IMR-90 (cell line): ENCODE measurements at regions not wholly inside any gene's neighbourhood (a gene's known extent, or its start where the extent isn't known, plus 50 kb on each side); places are given as distances from the start of the nearest gene placed in this dataset.

Experiments used
- BHLHE40 ChIP-seq: fragments of 150-350 bp; IDR thresholded peaks from 2 replicates; pipeline ENCODE4 v1.6.1; 2016; ENCODE audit warnings: mild to moderate bottlenecking, low read depth, low read length
- CEBPB ChIP-seq: IDR thresholded peaks from 2 replicates; pipeline ENCODE4 v1.6.1; 2012; ENCODE audit warnings: low read depth, low read length, improper control_type of control experiment
- CHD1 ChIP-seq: IDR thresholded peaks from 2 replicates; pipeline ENCODE4 v1.6.1; 2012; ENCODE audit warnings: low read depth, low read length, improper control_type of control experiment
- CTCF ChIP-seq: conservative IDR thresholded peaks from 2 replicates; pipeline ENCODE4 v1.5.1; 2012; ENCODE audit warnings: mild to moderate bottlenecking, low read depth, low read length, improper control_type of control experiment
- ELK1 ChIP-seq: fragments of 150-350 bp; IDR thresholded peaks from 2 replicates; pipeline ENCODE4 v1.6.1; 2016; ENCODE audit warnings: low read depth, mild to moderate bottlenecking, low read length, moderate library complexity, borderline replicate concordance
- POLR2A ChIP-seq: IDR thresholded peaks from 2 replicates; pipeline ENCODE4 v1.6.1; 2012; ENCODE audit warnings: mild to moderate bottlenecking, low read depth, low read length
- RCOR1 ChIP-seq: IDR thresholded peaks from 2 replicates; pipeline ENCODE4 v1.6.1; 2012; ENCODE audit warnings: mild to moderate bottlenecking, low read length, improper control_type of control experiment; ENCODE audit not compliant: insufficient replicate concordance
- RFX5 ChIP-seq: IDR thresholded peaks from 2 replicates; pipeline ENCODE4 v1.8.0; 2012; ENCODE audit warnings: low read depth, mild to moderate bottlenecking, low read length, moderate library complexity
- SMC3 ChIP-seq: fragments of 150-350 bp; IDR thresholded peaks from 2 replicates; pipeline ENCODE4 v1.6.1; 2016; ENCODE audit warnings: low read depth, mild to moderate bottlenecking, antibody characterized with exemption, low read length, moderate library complexity
- USF2 ChIP-seq: fragments of 150-350 bp; IDR thresholded peaks from 2 replicates; pipeline ENCODE4 v1.6.1; 2017; ENCODE audit warnings: mild to moderate bottlenecking, antibody characterized with exemption, low read length, low read depth

GRCh38 chr11:36994208-36994607, 396.2 kb upstream of the RAG2 start:
- TF ChIP-seq CTCF (no peak), POLR2A (no peak), USF2 (no peak), RCOR1 (no peak), ELK1 (no peak), CHD1 (no peak), CEBPB (no peak), SMC3 (no peak), BHLHE40 (no peak), RFX5 (no peak)
